ENCODE measurements at regions not wholly inside any gene's neighbourhood (a gene's known extent, or its start where the extent isn't known, plus 50 kb on each side); places are given as distances from the start of the nearest gene placed in this dataset.
"Not testable (repeated sequence)": the region's sequence is repeated elsewhere in the genome, so short reads cannot be mapped to it uniquely, and the experiment has no call there.

DNA sequence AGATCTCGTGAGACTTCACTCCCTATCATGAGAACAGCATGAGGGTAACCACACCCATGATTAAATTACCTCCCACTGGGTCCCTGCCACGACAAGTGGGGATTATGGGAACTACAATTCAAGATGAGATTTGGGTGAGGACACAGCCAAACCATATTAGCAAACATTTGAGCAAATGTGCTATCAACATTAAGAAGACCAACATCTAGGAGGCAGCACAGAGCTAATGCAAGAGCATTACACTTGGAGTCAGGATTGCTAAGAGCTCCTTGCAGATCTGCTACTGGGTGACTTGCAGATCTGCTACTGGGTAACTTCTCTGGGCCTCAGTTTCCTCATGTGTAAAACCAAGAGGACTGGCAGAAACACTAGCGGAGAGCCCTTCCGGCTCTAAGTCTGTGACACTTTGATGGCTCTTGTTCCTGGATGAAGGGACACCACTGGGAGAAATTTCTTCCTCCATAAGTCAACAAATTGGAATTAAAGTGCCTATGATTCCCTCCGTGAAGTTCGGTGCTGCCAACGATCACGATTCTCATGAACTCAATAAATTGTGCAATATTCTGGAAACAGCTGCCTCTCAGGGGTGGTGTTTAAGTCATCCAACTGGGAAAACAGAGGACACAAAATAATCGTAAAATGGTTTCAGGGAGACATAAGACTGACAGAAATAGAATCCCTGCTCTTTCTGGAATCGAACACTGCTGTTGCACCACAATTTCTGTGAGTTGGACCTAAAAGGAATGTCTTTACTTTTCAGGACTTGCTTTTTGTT lies 115.8 kb upstream of the ITGB1 start:
- DNase-seq (ENCODE audit: insufficient read length, low spot score) (no peak), FAIRE-seq (no peak)

- DNase-seq (ENCODE audit: insufficient read length, low spot score) (no peak), FAIRE-seq (no peak)
Measured at GRCh38 chr10:33071857-33072256, 113.8 kb upstream of the ITGB1 start.

- no peak for DNase-seq (ENCODE audit: insufficient read length, low spot score)
Measured at GRCh38 chr10:33070101-33070500, 112.1 kb upstream of the ITGB1 start.

GRCh38 chr10:33067917-33068316 lies 109.9 kb upstream of the ITGB1 start:
- DNase-seq (ENCODE audit: insufficient read length, low spot score) = no peak
- no peak for FAIRE-seq

More at GRCh38 chr10:33070101-33070500, 112.1 kb upstream of the ITGB1 start:
- no peak for FAIRE-seq

- FAIRE-seq = no peak
Measured at GRCh38 chr10:33067481-33067880, 109.5 kb upstream of the ITGB1 start.

DNA sequence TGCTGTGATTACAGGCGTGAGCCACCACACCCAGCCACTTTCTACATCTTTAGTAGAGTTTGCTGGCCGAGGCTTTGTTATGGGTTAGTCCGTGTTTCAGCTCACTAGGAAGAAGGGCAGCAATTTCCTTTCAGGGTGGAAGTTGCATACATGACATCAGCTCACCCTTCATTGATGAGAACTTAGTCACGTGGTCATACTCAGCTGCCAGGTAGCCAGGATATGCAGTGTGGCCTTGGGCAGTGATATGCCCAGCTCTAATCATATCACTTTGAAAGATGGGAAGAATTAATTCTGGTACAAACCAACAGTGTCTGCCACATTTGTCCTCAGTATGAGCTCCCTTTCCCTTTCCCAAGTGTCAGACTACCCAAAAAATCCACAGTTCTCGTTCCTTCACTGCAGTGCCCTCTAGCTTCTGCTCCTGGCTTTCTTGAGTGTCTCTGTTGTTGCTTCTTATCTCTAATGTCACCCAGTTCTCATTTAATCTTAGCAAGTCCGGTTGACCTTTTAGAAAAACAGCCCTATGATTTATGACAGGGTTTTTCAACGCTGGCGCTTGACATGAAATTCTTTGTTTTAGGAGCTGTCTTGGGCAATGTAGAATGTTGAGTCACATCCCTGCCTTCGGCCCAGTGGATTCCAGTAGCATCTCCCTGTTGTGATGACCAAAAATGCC lies 108.7 kb upstream of the ITGB1 start:
- FAIRE-seq (no peak), DNase-seq (ENCODE audit: insufficient read length, low spot score) (no peak)

More at GRCh38 chr10:33067481-33067880, 109.5 kb upstream of the ITGB1 start:
- DNase-seq (ENCODE audit: insufficient read length, low spot score) = no peak

DNA sequence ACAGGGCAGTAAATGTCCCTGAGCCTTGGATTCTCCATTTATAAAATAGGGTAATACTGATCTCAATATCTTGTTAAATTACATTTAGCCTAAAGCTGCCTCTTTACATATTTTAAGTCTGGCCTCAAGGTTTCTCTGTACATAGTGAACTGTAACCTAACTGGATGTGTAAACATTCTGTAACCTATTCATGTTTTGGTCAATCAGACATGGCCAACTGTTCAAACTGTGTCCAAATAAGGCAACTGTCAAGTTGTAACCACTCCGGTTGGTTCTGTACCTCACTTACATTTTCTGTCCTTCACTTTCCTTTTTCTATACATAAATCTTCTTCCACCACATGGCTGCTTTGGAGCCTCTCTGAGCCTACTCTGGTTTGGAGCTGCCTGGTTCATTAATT lies 107.1 kb upstream of the ITGB1 start:
- no peak for DNase-seq (ENCODE audit: insufficient read length, low spot score)
- no peak for FAIRE-seq

GRCh38 chr10:33064706-33065105 lies 106.7 kb upstream of the ITGB1 start:
- FAIRE-seq = no peak
- DNase-seq (ENCODE audit: insufficient read length, low spot score) = no peak

GRCh38 chr10:33057620-33058019 lies 99.6 kb upstream of the ITGB1 start:
- DNase-seq (ENCODE audit: insufficient read length, low spot score) (no peak), FAIRE-seq (no peak)

DNA sequence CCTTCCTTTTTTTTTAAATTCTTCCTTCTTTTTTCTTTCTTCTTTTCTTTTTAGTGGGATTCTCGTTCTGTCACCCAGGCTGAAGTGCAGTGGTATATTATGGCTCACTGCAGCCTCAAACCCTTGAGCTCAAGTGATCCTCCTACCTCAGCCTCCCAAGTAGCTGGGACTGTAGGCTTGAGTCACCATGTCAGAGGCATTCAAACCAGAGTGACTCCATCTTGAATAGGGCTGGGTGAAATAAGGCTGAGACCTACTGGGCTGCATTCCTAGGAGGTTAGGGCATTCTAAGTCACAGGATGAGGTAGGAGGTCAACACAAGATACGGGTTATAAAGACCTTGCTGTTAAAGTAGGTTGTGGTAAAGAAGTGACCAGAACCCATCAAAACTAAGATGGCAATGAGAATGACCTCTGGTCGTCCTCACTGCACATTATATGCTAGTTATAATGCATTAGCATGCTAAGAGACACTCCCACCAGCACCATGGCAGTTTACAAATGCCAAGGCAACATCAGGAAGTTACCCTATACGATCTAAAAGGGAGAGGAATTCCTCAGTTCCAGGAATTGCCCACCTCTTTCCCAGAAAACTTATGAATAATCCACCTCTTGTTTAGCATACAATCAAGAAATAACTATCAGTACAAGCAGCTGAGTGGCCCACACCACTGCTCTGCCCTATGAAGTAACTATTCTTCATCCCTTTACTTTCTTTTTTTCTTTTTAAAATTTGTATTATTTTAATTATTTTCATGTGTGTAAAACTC lies 99.0 kb upstream of the ITGB1 start:
- DNase-seq (ENCODE audit: insufficient read length, low spot score) (no peak), FAIRE-seq (no peak)

GRCh38 chr10:33055625-33056024 lies 97.6 kb upstream of the ITGB1 start:
- FAIRE-seq (no peak), DNase-seq (ENCODE audit: insufficient read length, low spot score) (no peak)

DNA sequence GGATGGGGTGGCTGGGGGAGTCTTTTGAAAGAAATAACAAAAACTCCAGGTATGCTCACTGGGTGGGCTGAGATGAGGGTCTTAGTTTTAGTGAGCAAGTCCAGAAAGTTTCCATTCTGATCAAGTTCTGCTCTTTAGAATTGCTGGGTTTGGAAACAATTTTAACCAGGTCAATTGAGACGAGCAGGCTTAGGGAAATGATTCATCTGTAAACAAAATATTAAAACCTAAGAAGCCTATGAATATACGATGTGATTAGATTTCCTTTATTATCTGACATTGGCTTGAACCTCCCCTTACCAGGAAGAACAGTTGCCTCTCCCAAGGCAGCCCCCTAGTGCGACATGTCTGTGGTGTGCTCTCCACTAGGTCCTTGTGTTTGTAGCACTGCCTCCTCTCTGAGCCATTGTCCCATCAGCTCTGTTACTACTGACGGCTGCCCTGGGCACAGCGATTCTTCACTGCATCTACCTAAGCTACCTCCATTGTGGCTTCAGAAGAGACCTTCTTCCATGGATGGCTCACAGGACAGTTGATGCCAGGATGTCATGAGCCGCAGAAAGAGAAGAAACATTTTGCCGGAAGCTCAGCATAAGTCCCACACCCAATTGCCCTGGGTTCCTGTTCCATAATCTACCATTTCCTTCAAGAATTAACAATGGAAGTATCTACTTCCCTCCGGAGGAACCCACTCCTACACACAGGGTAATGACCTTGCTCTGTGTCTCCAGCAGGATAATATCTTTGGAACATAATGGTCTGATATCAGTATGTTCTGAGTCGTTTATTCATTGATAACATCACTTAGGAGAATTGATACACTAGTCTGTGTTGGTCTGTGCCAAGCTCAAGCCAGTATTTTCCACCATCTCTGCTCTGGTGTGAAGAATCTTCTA lies 95.1 kb upstream of the ITGB1 start:
- FAIRE-seq = no peak
- no peak for DNase-seq (ENCODE audit: insufficient read length, low spot score)

DNA sequence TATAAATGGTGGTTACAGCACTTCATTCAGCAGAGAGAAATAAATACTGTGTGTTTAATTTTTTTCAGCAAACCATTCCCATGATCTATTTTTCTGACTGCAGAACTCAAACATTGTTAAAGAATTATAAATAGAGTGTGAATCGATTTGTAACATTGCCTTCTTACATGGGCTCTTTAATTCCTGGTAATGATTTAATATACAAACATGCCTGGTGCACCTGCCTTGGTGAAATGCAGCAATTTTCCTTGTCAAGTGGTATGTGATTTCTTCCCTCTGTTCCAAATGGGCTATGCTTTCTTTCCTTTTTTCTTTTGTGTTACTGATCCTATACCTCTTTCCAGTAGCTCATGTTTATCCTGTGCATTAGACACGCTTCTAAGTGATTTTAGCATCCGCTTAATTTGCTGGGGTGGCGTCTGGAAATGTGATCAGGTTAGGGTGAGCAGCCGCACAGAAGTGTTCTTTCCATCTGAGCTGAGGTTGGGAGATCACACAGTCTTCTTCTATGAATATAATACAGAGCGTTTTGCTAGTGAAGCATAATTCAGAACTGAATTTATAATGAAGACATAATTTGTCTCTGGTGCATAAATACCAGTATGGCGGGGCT lies 94.3 kb upstream of the ITGB1 start:
- FAIRE-seq (no peak), DNase-seq (ENCODE audit: insufficient read length, low spot score) (no peak)

DNA sequence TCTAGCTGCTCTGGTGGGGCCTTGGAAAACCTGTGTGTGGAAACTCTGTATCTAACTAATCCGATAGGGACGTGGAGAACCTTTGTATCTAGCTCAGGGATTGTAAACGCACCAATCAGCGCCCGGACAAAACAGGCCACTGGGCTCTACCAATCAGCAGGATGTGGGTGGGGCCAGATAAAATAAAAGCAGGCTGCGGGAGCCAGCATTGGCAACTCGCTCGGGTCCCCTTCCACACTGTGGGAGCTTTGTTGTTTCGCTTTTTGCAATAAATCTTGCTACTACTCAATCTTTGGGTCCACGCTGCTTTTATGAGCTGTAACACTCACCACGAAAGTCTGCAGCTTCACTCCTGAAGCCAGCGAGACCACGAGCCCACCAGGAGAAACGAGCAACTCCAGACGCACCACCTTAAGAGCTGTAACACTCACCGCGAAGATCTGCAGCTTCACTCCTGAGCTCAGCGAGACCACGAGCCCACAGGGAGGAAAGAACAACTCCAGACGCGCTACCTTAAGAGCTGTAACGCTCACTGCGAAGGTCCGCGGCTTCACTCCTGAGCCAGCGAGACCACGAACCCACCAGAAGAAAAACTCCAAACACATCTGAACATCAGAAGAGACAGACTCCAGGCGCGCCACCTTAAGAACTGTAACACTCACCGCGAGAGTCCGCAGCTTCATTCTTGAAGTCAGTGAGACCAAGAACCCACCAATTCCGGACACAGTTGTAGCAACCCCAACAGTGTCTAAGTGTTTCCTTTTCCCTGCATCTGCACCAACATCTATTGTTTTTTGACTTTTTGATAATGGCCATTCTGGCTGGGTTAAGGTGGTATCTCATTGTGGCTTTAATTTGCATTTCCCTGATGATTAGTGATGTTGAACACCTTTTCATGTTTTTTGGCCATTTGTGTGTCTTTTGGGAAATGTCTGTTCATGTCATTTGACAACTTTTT lies 92.2 kb upstream of the ITGB1 start:
- DNase-seq (ENCODE audit: insufficient read length, low spot score); FAIRE-seq: not testable (repeated sequence)

DNA sequence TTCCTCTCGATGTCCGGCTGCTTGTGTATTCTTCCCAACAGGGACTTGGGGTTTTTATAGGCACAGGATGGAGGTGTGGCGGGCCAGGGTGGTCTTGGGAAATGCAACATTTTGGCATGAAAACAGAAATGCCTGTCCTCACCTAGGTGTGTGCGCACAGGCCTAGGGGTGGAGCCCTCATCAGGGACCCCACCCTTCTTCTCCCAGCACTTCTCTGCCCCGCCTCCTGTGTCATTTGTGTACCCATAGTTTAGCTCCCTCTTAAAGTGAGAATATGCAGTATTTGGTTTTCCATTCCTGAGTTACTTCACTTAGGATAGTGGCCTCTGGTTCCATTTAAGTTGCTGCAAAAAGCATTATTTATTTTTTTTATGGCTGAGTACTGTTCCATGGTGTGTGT lies 90.2 kb upstream of the ITGB1 start:
- no peak for FAIRE-seq
- DNase-seq (ENCODE audit: insufficient read length, low spot score) = no peak

DNA sequence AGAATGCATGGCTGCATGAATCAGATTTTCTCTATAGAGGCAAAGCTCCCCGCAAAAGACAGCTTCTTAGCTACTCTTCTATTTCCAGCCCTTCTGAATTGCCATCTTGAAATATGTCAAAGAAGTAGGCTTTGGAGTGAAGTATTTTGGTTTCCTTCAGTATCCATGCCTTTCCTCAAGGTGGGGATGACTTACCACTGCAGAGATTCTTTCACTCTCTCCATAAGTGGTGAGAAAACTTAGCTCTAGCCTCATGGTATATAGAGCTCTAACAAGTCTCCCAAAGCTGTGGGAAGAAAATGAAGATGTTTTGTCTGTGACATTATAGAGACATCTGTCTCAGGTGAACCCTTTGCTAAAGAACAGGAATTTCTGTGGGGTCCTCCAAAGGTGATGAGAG lies 89.6 kb upstream of the ITGB1 start:
- DNase-seq (ENCODE audit: insufficient read length, low spot score) = no peak
- FAIRE-seq = no peak

DNA sequence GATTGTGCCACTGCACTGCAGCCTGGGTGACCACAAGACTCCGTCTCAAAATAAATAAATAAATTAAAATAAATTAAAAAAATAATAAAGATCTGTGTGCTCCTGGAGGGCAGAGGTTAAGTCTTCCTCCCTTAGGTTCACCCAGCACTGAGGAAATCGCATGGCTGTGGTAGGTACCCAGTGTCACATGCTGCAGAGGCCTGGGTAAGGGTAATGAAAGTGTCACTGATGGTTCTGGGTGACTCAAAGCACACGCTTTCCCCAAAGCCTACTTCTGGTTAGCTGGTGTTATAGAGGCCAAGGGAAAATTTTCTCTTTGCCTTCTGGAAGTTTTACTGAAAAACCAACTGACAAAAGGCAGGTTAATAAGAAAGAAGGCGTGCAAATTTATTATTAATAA lies 88.8 kb upstream of the ITGB1 start:
- FAIRE-seq = no peak
- no peak for DNase-seq (ENCODE audit: insufficient read length, low spot score)

- no peak for FAIRE-seq
- no peak for DNase-seq (ENCODE audit: insufficient read length, low spot score)
Measured at GRCh38 chr10:33045421-33045820, 87.4 kb upstream of the ITGB1 start.

DNA sequence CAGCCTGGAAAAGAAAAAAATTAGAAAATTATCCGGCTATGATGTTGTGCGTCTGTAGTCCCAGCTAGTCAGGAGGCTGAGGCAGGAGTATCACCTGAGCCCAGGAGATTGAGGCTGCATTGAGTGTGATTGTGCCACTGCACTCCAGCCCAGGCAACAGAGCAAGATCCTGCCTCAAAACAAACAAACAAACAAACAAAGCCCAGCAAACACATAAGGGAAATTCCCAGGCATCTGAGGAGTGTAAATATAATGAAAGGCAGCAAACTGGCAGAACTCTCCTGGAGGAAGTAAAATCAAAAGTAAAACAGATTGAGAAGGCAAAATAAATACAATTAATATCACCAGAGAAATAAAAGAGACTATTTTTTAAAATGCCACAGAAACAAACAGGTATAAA lies 84.5 kb upstream of the ITGB1 start:
- DNase-seq (ENCODE audit: insufficient read length, low spot score) = no peak
- FAIRE-seq = no peak

Measured in GM19239 (cell line).